HG03139 (cell line): ENCODE measurements at regions not wholly inside any gene's neighbourhood (a gene's known extent, or its start where the extent isn't known, plus 50 kb on each side); places are given as distances from the start of the nearest gene placed in this dataset.

ENCODE experiments used
- ATAC-seq: cut with Tn5 transposase; IDR thresholded peaks from one replicate; pipeline ENCODE4 v1.9.1; 2021; ENCODE audit not compliant: unreplicated experiment

- no peak for ATAC-seq
Observed at GRCh38 chr20:12627485-12627884, 381.3 kb upstream of the SPTLC3 start.

DNA sequence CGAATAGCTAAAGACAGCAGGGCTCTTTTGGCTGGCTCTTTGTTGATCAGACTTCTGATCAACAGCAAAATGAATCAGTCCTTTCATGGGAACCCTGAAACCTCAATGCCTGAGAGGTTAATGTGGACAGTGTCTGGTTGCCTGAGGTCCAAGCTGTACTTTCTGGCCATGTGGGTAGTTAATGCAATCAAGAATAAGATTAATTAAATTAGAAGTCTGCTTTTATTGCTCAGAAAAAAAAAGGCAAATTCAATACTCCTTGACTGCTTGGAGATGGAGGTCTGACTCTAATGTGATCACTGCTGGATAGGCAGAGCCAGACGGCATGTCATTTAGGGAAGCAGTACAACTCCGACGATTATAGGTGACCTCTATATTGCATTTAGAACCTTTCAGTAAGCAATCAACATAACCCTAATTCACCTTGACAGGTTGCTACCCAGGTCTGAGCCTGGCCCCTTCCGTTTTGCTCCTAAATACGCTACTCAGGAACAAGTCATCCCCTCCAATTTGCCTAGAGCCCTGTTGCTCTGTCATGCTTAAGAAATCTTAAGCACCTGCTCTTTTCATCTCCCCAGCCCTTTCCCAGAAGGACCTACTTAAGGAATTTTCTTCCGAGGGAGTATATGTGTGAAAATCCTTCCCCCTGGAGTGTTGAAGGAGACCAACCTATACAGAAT, 370.0 kb upstream of the SPTLC3 start:
- no peak for ATAC-seq

DNA sequence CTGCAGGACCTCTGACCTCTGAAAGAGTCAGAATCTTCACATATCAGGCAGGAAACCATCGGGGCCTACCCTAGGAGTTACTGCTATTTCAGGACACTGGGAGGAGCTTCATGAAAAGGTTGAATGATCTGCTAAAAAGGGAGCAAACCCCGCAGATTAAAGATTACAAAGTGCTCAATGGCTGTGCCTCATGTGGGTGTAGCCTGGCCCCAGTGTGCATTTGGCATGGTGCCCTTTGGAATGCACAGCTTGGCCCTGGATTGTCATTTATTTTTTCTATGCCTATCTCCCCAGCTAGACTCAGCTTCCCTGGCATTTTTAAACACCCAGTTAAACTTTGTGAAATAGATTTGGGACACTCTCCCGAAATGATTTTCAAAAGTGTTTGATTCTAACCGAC, 368.5 kb upstream of the SPTLC3 start:
- no peak for ATAC-seq

- ATAC-seq, result no peak
Observed at GRCh38 chr20:12641619-12642018, 367.2 kb upstream of the SPTLC3 start.

GRCh38 chr20:12644461-12644860, 364.3 kb upstream of the SPTLC3 start:
- ATAC-seq, result no peak

GRCh38 chr20:12649234-12649633, 359.5 kb upstream of the SPTLC3 start:
- ATAC-seq, result no peak

- ATAC-seq, result no peak
Observed at GRCh38 chr20:12653642-12654041, 355.1 kb upstream of the SPTLC3 start.

- no peak for ATAC-seq
Observed at GRCh38 chr20:12659942-12660341, 348.8 kb upstream of the SPTLC3 start.

- ATAC-seq, result no peak
Observed at GRCh38 chr20:12660918-12661317, 347.9 kb upstream of the SPTLC3 start.

DNA sequence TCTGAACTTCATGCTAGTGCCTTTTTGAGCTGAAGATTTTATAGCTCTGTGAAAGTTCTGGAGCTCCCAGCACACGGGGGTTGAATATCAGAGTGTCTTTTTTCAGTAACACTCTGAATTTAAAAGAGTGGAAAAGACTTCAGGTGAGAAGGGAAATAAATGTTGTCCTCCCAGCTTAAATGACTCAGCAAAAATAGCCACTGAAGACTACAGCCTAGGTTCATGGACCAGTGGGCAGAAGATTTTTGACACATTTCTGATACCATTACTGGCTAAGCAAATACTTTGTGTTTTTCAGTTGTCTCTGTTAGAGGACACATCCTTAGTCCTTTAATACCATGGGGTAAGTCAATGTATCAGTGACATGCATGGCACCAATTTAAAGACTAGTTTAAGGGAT, 338.5 kb upstream of the SPTLC3 start:
- no peak for ATAC-seq

DNA sequence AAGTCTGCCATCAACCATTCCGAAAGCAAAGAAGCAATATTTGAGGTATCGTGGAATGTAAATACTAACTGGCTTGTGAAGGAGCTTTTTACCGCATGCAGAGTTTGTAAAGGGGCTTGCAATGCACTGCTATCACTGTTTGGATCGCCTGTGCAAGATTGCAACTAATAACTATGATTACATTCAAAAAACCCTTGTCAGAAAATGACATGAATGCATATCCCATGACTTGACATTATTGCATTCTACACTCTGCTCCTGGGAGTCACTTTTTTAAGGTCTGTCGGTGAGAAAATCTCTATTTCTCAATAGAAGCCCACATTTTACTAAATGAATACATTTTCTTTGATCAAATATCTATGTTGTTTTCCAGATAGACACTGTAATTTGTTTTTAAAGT, 335.4 kb upstream of the SPTLC3 start:
- ATAC-seq, result no peak

GRCh38 chr20:12677925-12678324, 330.8 kb upstream of the SPTLC3 start:
- ATAC-seq, result no peak

GRCh38 chr20:12679447-12679846, 329.3 kb upstream of the SPTLC3 start:
- no peak for ATAC-seq

- ATAC-seq, result no peak
Observed at GRCh38 chr20:12682613-12683012, 326.2 kb upstream of the SPTLC3 start.

DNA sequence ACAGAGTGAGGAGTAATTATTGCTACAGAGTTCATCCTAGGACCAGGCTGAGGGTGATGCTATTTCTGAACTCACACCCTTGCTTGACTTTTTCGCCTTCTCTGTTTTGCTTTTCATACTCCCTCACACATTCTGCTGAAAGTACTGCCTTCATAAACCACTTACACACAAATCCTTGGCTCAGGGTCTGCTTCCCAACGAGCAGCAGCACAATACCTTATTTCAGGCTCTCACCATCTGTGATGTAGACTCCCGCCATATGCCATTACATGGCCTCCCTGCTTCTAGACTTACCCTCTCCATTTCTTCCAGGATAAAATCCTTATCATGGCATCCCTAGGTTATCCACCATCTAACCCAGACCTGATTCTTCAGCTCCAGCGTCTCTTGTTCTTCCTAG, 321.3 kb upstream of the SPTLC3 start:
- no peak for ATAC-seq

DNA sequence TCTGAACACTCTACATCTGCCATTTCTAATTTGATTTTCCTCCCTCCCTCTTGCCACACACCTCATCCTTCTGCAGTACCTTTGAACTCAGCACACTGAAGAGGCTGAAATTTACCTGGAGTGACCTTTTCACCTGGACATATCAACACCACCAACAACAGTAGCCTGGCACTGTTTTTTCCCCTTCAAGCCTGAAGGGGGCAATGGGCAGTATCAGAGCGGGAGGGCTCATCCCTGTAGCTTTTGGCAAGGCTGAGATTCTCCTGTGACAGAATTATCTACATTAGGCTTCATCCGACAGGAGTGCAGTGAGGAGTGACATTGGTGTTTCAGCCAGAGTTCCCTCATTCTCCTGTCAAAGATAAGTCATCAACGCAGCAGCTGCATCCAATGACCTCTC, 312.8 kb upstream of the SPTLC3 start:
- no peak for ATAC-seq

DNA sequence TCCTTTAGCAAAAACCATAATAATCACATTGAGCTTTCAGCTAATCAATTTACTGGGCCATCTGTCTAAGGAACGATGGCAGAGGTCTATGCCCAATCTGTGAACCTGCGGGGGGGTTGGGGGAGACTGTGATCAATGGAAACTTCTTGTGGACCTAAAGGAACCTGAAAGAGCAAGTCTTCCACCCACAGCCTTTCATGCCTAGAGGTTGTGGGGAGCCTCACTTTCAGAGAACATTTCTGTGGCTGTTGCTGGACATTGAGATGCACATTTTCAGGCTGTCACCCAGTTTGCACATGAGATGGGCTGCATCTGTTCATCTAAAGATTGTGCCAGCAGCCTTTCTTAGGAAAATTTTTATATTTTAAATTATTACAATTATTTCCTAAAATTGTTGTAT, 310.0 kb upstream of the SPTLC3 start:
- no peak for ATAC-seq

DNA sequence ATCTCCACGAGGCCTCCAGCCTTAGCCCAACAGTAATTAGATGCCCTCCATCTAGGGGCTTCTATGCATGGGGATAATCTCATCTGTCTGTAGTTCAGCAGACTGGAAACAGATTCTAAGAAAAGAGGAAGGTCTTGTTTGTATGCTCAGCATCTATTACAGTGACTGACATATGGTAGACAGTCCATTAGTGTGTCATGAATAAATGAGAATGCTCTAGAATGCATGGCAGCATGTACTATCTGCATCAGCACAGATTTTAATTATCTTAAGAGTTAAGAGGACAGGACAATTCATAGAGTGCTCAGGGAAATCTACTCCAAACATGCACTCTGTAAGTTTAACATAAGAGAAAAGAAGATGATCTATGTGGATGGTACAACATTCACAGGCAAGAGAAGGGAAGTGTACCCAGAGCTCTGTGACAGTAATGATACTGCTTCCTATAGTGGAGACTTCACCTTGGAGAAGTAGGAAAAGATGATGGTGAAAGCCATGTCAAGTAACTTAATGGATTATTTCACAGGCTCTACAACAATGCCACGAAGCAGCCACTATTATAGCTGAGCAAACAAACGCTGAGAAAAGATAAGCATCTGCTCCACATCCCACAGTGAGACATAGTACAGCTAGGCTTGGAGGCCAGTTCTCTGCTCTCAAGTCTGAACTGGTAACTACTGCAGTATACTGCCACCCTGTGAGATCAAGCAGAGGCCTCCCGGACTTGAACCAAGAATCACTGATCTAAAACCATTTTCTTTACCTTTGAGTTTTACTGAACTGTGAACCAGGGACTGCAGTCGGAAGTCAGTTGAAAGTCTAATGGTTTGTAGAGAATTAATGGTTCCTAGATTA, 309.2 kb upstream of the SPTLC3 start:
- ATAC-seq, result no peak

DNA sequence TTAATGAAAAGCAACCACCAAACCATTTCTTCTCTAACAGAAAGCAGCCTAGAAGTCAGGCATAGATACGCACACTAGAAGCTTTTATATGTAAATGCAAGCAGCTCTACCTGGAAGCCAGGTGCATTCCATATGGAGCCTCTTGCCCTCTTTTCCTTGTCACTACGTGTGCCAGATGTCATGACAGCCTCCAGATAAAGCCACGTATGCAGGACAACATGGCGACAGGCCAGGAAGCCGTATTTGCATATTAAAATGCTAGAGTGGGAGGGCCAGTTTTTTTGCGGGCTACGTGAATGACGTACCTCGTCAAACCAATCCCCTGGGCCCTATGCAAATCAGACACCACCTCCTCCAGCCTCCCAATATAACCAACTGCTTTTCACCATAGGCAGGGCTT, 308.1 kb upstream of the SPTLC3 start:
- no peak for ATAC-seq

GRCh38 chr20:12702312-12702711, 306.5 kb upstream of the SPTLC3 start:
- ATAC-seq, result no peak

- ATAC-seq, result no peak
Observed at GRCh38 chr20:12715371-12715770, 293.4 kb upstream of the SPTLC3 start.

GRCh38 chr20:12715991-12716680, 292.6 kb upstream of the SPTLC3 start:
- no peak for ATAC-seq
